ENCODE measurements at regions not wholly inside any gene's neighbourhood (a gene's known extent, or its start where the extent isn't known, plus 50 kb on each side); places are given as distances from the start of the nearest gene placed in this dataset.

- Histone ChIP-seq H3K9me3 (ENCODE audit: control insufficient read depth in 4 of 4, low read length in 3 of 4) (peaks cover 0 to 3% (median 2%) of the 10 kb centered on the region in 4 donors), H3K4me3 (ENCODE audit: low read depth in 1 of 3, low read length in 3 of 3) (no peak overlapping the region), H3K27me3 (ENCODE audit: control insufficient read depth in 4 of 4, insufficient read depth in 4 of 4, low read length in 3 of 4) (no peaks in the 10 kb centered on the region), H3K4me1 (ENCODE audit: control insufficient read depth in 4 of 4, insufficient read depth in 4 of 4, low read length in 3 of 4) (no peaks in the 10 kb centered on the region), H3K36me3 (ENCODE audit: control insufficient read depth in 4 of 4, insufficient read depth in 3 of 4, low read depth in 1 of 4, low read length in 3 of 4) (no peaks in the 10 kb centered on the region), H3K9ac (ENCODE audit: low read depth in 1 of 2, low read length in 2 of 2) (no peak overlapping the region), H3K27ac (ENCODE audit: low read depth in 1 of 2, low read length in 2 of 2) (no peak overlapping the region)
- DNase-seq (ENCODE audit: low spot score) = no peak
- WGBS = 82% methylated on average over 6 of the region's 6 CpGs
- no peak for TF ChIP-seq FOXA2 (IDR thresholded peaks at IDR 0.05)
- no peak for TF ChIP-seq SP1 (IDR thresholded peaks at IDR 0.05)
- no peak for TF ChIP-seq ATF3 (IDR thresholded peaks at IDR 0.05)
- TF ChIP-seq, protein P1, sequence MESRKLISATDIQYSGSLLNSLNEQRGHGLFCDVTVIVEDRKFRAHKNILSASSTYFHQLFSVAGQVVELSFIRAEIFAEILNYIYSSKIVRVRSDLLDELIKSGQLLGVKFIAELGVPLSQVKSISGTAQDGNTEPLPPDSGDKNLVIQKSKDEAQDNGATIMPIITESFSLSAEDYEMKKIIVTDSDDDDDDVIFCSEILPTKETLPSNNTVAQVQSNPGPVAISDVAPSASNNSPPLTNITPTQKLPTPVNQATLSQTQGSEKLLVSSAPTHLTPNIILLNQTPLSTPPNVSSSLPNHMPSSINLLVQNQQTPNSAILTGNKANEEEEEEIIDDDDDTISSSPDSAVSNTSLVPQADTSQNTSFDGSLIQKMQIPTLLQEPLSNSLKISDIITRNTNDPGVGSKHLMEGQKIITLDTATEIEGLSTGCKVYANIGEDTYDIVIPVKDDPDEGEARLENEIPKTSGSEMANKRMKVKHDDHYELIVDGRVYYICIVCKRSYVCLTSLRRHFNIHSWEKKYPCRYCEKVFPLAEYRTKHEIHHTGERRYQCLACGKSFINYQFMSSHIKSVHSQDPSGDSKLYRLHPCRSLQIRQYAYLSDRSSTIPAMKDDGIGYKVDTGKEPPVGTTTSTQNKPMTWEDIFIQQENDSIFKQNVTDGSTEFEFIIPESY (IDR thresholded peaks at IDR 0.05) = no peak
- no peak for TF ChIP-seq RAD21 (IDR thresholded peaks at IDR 0.05)
- TF ChIP-seq JUND (IDR thresholded peaks at IDR 0.05) = no peak
- TF ChIP-seq REST (IDR thresholded peaks at IDR 0.05) = no peak
- no peak for TF ChIP-seq HNF4G (IDR thresholded peaks at IDR 0.05)
- no peak for TF ChIP-seq CTCF (IDR thresholded peaks at IDR 0.05; ENCODE audit: low read depth, low read length, missing input control)
- no peak for TF ChIP-seq HNF4A (conservative IDR thresholded peaks at IDR 0.05)
- TF ChIP-seq FOXA1 (IDR thresholded peaks at IDR 0.05) = no peak
- no peak for TF ChIP-seq YY1 (IDR thresholded peaks at IDR 0.05)
- TF ChIP-seq TAF1 (conservative IDR thresholded peaks at IDR 0.05) = no peak
- TF ChIP-seq EGR1 (IDR thresholded peaks at IDR 0.05; ENCODE audit: low read depth in 2 of 2) = no peak
These were observed 127.4 kb downstream of the CD24 start for GRCh38 chr6:106847116-106847515.

- H3K27me3 ChIP-seq (ENCODE audit: control insufficient read depth in 4 of 4, insufficient read depth in 4 of 4, low read length in 3 of 4) = no peaks in the 10 kb centered on the region
- H3K9me3 ChIP-seq (ENCODE audit: control insufficient read depth in 4 of 4, low read length in 3 of 4) = no peaks in the 10 kb centered on the region
- H3K4me3 ChIP-seq (ENCODE audit: low read depth in 1 of 3, low read length in 3 of 3) = no peak overlapping the region
- H3K9ac ChIP-seq (ENCODE audit: low read depth in 1 of 2, low read length in 2 of 2) = no peak overlapping the region
- H3K4me1 ChIP-seq (ENCODE audit: control insufficient read depth in 4 of 4, insufficient read depth in 4 of 4, low read length in 3 of 4) = no peaks in the 10 kb centered on the region
- no peaks in the 10 kb centered on the region for H3K36me3 ChIP-seq (ENCODE audit: control insufficient read depth in 4 of 4, insufficient read depth in 3 of 4, low read depth in 1 of 4, low read length in 3 of 4)
- DNase-seq (ENCODE audit: low spot score) = no peak
- H3K27ac ChIP-seq (ENCODE audit: low read depth in 1 of 2, low read length in 2 of 2) = no peak overlapping the region
- TF ChIP-seq ATF3 (IDR thresholded peaks at IDR 0.05) = no peak
- no peak for TF ChIP-seq CTCF (IDR thresholded peaks at IDR 0.05; ENCODE audit: low read depth, low read length, missing input control)
- no peak for TF ChIP-seq SP1 (IDR thresholded peaks at IDR 0.05)
- TF ChIP-seq HNF4A (conservative IDR thresholded peaks at IDR 0.05) = no peak
- TF ChIP-seq JUND (IDR thresholded peaks at IDR 0.05) = no peak
- TF ChIP-seq TAF1 (conservative IDR thresholded peaks at IDR 0.05) = no peak
- TF ChIP-seq YY1 (IDR thresholded peaks at IDR 0.05) = no peak
- no peak for TF ChIP-seq RAD21 (IDR thresholded peaks at IDR 0.05)
- no peak for TF ChIP-seq RXRA (IDR thresholded peaks at IDR 0.05)
- TF ChIP-seq, protein P1 (IDR thresholded peaks at IDR 0.05) = no peak
- no peak for TF ChIP-seq HNF4G (IDR thresholded peaks at IDR 0.05)
- no peak for TF ChIP-seq REST (IDR thresholded peaks at IDR 0.05)
These were observed 129.6 kb downstream of the CD24 start for GRCh38 chr6:106844930-106845329.
